T-helper 1 cell treated with Interleukin-12 subunit alpha and Interleukin-12 subunit beta and Interleukin-4 antibody, amounts not matched to agents 30 μg/mL and 1 μg/mL, for 36 hours (primary cell): ENCODE measurements at regions not wholly inside any gene's neighbourhood (a gene's known extent, or its start where the extent isn't known, plus 50 kb on each side); places are given as distances from the start of the nearest gene placed in this dataset.

ENCODE experiments used
- H3K27ac Mint-ChIP-seq: one replicate; pipeline ENCODE4 v1.8.0; 2021; ENCODE audit warnings: mild to moderate bottlenecking, mixed read lengths
- H3K27me3 Mint-ChIP-seq: one replicate; pipeline ENCODE4 v1.8.0; 2021; ENCODE audit warnings: low read depth, mixed read lengths
- H3K36me3 Mint-ChIP-seq: one replicate; pipeline ENCODE4 v1.8.0; 2021; ENCODE audit warnings: low read depth, mixed read lengths
- H3K4me1 Mint-ChIP-seq: one replicate; pipeline ENCODE4 v1.8.0; 2021; ENCODE audit warnings: low read depth, mixed read lengths
- H3K4me3 Mint-ChIP-seq: one replicate; pipeline ENCODE4 v1.8.0; 2021; ENCODE audit warnings: mild to moderate bottlenecking, moderate library complexity, mixed read lengths
- H3K9me3 Mint-ChIP-seq: one replicate; pipeline ENCODE4 v1.8.0; 2021; ENCODE audit warnings: mixed read lengths

DNA sequence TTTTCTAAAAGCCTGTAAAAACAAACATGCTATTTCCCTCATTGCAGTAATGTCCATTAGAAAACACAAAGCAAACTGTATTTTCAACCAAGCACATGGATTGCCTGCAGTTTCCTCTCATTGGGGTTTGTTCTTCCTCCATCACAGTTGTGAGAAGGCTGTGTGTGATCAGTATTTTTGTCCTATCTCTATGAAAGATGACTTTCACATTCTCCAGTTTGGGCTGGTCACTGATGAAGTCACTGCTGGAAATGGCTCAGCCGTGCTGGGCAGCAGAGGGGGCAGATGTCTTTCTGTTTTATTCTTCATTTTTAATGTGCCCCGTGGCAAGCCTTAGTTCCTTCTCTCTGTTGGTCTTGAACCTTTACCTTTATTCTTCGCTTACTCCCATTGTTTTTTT lies 288.9 kb upstream of the MPDZ start:
- H3K27me3 Mint-ChIP-seq: peaks cover 6% of the 10 kb centered on the region
- H3K9me3 Mint-ChIP-seq: no peaks in the 10 kb centered on the region
- no peaks in the 10 kb centered on the region for H3K36me3 Mint-ChIP-seq
- H3K27ac Mint-ChIP-seq: no peak overlapping the region
- H3K4me1 Mint-ChIP-seq: peaks cover 5% of the 10 kb centered on the region
- peak overlapping the region; percentile 4 for H3K4me3 Mint-ChIP-seq

DNA sequence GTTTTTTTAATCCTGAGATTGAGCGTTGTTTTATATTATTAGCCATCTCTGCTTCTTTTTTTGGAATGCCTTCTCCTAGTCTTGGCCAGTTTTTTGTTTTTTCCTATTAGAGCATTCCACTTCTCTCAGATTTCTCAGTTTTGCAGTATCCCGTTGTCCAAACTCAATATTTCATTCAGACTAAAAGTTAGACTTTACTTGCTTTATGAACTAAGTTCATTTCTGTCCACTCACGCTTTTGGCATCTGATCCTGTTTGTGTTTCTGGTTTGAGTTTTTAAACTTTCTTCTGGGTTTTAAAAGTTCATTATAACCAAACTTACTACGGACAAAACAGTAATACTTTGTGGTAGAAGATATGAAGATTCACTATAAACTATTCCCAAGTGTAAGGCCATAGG lies 288.3 kb upstream of the MPDZ start:
- Mint-ChIP-seq H3K36me3 (no peaks in the 10 kb centered on the region), H3K27ac (no peak overlapping the region), H3K27me3 (peaks cover 6% of the 10 kb centered on the region), H3K9me3 (no peaks in the 10 kb centered on the region), H3K4me1 (peaks cover 5% of the 10 kb centered on the region), H3K4me3 (no peak overlapping the region)

GRCh38 chr9:13557746-13558145 lies 278.3 kb upstream of the MPDZ start:
- H3K4me1 Mint-ChIP-seq: no peaks in the 10 kb centered on the region
- peaks cover 4% of the 10 kb centered on the region for H3K9me3 Mint-ChIP-seq
- H3K27me3 Mint-ChIP-seq: no peaks in the 10 kb centered on the region
- no peak overlapping the region for H3K27ac Mint-ChIP-seq
- H3K4me3 Mint-ChIP-seq: no peak overlapping the region
- H3K36me3 Mint-ChIP-seq: no peaks in the 10 kb centered on the region

DNA sequence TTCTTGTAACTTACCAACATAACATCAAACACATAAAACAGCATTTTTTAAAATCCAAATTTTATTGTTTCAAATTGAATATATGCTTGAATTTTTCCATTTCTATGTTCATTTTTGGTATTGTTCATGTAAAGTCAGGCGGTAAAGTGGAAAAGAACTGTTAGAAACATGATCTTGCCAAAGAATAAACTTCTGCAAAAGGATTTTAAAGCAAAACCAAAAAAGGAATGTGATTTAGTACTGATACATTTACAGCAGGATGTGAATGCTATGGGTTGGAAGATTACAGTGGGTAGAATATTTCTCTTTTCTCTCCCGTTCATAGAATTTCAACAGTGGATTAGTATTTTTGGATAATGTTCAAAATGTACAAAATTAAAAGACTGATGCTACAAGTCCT lies 277.2 kb upstream of the MPDZ start:
- Mint-ChIP-seq H3K36me3 (no peaks in the 10 kb centered on the region), H3K4me3 (no peak overlapping the region), H3K4me1 (no peaks in the 10 kb centered on the region), H3K27me3 (no peaks in the 10 kb centered on the region), H3K9me3 (peaks cover 4% of the 10 kb centered on the region), H3K27ac (no peak overlapping the region)

GRCh38 chr9:13555989-13556500 lies 276.6 kb upstream of the MPDZ start:
- no peaks in the 10 kb centered on the region for H3K4me1 Mint-ChIP-seq
- no peaks in the 10 kb centered on the region for H3K36me3 Mint-ChIP-seq
- no peak overlapping the region for H3K27ac Mint-ChIP-seq
- H3K9me3 Mint-ChIP-seq: peaks cover 7% of the 10 kb centered on the region
- no peak overlapping the region for H3K4me3 Mint-ChIP-seq
- no peaks in the 10 kb centered on the region for H3K27me3 Mint-ChIP-seq

DNA sequence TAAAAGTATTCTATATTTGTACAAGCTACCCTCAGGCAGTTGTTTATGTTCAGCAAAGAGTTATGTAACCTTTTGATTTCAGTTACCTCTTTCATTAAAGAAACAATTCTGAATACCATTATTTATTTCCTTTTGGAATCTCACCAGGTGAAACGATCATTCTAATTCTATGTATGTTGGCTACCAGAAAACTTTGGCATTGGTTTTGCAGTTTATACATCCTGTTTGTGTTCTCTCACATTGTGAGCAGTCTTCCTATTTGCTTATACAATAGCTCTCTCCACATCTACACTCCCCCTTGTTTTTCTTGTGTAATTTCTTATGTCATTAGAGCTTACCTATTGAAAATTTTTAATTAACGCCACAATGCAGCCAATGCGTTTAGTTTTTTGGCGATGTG lies 276.0 kb upstream of the MPDZ start:
- Mint-ChIP-seq H3K4me1 (no peaks in the 10 kb centered on the region), H3K36me3 (no peaks in the 10 kb centered on the region), H3K27ac (no peak overlapping the region), H3K4me3 (no peak overlapping the region), H3K9me3 (peaks cover 9% of the 10 kb centered on the region), H3K27me3 (no peaks in the 10 kb centered on the region)

- H3K36me3 Mint-ChIP-seq: no peaks in the 10 kb centered on the region
- H3K4me1 Mint-ChIP-seq: no peaks in the 10 kb centered on the region
- H3K4me3 Mint-ChIP-seq: no peak overlapping the region
- H3K27me3 Mint-ChIP-seq: no peaks in the 10 kb centered on the region
- H3K27ac Mint-ChIP-seq: no peak overlapping the region
- H3K9me3 Mint-ChIP-seq: peaks cover 5% of the 10 kb centered on the region
Measured at GRCh38 chr9:13554626-13555025, 275.1 kb upstream of the MPDZ start.

GRCh38 chr9:13552606-13553215 lies 273.2 kb upstream of the MPDZ start:
- Mint-ChIP-seq H3K4me3 (no peak overlapping the region), H3K27me3 (no peaks in the 10 kb centered on the region), H3K27ac (no peak overlapping the region), H3K4me1 (no peaks in the 10 kb centered on the region), H3K36me3 (no peaks in the 10 kb centered on the region), H3K9me3 (peaks cover 5% of the 10 kb centered on the region)

DNA sequence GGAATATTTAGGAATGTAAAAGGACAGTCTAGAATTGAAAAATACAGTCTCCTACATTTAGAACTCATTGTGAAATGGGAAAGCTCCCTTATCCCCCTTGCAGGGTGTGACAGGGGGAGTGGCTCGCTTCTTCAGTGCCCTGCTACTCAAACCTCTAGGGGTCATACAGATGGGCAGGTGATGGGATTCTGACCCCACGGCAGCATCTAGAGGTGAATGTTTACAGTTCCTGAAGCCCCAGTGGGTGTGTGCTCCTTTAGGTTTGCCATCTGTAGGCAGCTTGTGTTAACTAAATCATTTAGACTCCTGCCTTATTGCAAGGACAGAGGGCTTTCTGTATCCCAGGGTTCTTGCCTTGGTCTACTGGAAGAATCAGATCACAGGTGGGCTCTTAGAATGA lies 271.0 kb upstream of the MPDZ start:
- H3K4me1 Mint-ChIP-seq: no peaks in the 10 kb centered on the region
- no peak overlapping the region for H3K4me3 Mint-ChIP-seq
- peaks cover 5% of the 10 kb centered on the region for H3K9me3 Mint-ChIP-seq
- no peak overlapping the region for H3K27ac Mint-ChIP-seq
- no peaks in the 10 kb centered on the region for H3K36me3 Mint-ChIP-seq
- H3K27me3 Mint-ChIP-seq: no peaks in the 10 kb centered on the region

DNA sequence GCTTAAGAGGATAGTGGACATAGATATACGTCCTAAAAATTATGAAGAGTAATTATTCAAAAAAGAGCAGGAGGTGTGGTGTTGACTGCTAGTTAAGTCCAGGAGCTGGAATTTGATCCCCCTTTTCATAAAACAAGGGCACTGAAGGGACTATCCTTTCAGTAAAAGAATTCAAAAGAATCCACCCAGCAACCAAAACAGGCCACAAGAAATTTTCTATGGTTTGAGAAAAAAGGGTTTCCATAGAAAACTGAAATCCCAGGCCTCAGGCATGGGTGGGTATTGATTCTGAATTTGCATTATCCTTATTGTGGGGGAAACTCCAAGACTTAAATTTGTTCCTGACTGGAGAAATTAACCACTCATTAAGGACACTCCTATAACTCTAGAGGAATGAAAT lies 269.0 kb upstream of the MPDZ start:
- no peak overlapping the region for H3K4me3 Mint-ChIP-seq
- no peaks in the 10 kb centered on the region for H3K4me1 Mint-ChIP-seq
- no peaks in the 10 kb centered on the region for H3K27me3 Mint-ChIP-seq
- peaks cover 5% of the 10 kb centered on the region for H3K9me3 Mint-ChIP-seq
- no peak overlapping the region for H3K27ac Mint-ChIP-seq
- H3K36me3 Mint-ChIP-seq: no peaks in the 10 kb centered on the region

DNA sequence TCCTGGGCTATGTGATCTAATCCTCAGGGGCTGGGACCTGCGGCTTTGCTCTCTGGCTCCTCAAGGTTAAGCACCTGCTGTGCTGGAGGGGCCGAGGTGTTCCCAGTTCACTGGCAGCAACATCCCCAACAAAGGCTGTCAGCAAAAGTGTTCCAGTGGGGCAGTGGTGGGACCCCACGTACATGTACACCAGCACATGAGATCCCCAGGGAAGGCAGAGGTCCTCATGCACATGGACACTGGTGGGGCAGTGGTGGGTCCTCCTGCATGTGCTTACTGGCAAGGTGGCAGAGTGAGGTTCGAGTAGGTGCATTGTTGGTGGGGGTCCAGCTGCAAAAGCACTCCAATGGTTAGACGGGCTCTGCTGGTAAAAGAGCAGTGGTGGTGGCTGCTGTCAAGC lies 255.6 kb upstream of the MPDZ start:
- no peaks in the 10 kb centered on the region for H3K4me1 Mint-ChIP-seq
- H3K4me3 Mint-ChIP-seq: no peak overlapping the region
- H3K36me3 Mint-ChIP-seq: no peaks in the 10 kb centered on the region
- H3K27me3 Mint-ChIP-seq: no peaks in the 10 kb centered on the region
- no peak overlapping the region for H3K27ac Mint-ChIP-seq
- peaks cover 5% of the 10 kb centered on the region for H3K9me3 Mint-ChIP-seq

DNA sequence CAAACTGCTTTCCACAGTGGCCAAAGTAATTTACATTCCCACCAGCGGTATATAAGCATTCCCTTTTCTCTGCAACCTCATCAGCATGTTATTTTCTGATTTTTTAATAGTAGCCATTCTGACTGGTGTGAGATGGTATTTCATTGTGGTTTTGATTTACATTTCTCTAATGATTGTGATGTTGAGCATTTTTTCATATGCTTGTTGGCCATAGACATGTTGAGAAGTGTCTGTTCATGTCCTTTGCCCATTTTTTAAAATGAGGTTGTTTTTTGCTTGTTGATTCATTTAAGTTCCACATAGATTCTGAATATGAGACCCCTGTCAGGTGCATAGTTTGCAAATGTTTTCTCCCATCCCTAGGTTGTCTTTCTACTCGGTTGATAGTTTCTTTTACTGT lies 254.5 kb upstream of the MPDZ start:
- H3K27me3 Mint-ChIP-seq: no peaks in the 10 kb centered on the region
- no peak overlapping the region for H3K4me3 Mint-ChIP-seq
- peaks cover 5% of the 10 kb centered on the region for H3K9me3 Mint-ChIP-seq
- no peaks in the 10 kb centered on the region for H3K36me3 Mint-ChIP-seq
- H3K27ac Mint-ChIP-seq: no peak overlapping the region
- no peaks in the 10 kb centered on the region for H3K4me1 Mint-ChIP-seq

DNA sequence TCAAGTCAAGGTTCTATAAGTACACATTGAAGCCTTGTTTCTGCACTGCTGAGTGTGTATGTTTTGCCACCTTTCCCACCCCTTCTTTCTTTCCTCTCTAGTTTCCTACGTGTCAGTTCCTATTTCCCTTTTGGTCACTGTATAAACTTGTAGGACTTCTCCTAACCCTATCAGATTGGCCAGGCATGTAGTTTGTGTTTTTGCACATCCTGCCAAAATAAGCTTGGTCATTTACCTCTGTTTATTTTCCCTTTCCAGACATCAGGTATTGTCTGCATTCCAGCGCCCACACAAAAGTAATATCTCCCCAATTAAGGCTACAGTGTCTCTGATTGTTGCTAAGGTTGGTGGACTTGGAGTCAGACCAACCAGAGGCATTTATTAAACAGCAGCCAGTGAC lies 252.9 kb upstream of the MPDZ start:
- H3K9me3 Mint-ChIP-seq: peaks cover 5% of the 10 kb centered on the region
- no peak overlapping the region for H3K27ac Mint-ChIP-seq
- H3K36me3 Mint-ChIP-seq: no peaks in the 10 kb centered on the region
- H3K27me3 Mint-ChIP-seq: no peaks in the 10 kb centered on the region
- no peak overlapping the region for H3K4me3 Mint-ChIP-seq
- H3K4me1 Mint-ChIP-seq: no peaks in the 10 kb centered on the region

GRCh38 chr9:13529321-13530104 lies 250.0 kb upstream of the MPDZ start:
- Mint-ChIP-seq H3K27me3 (no peaks in the 10 kb centered on the region), H3K4me1 (no peaks in the 10 kb centered on the region)

GRCh38 chr9:13524245-13524644 lies 244.8 kb upstream of the MPDZ start:
- Mint-ChIP-seq H3K36me3 (no peaks in the 10 kb centered on the region), H3K9me3 (no peaks in the 10 kb centered on the region), H3K4me1 (no peaks in the 10 kb centered on the region), H3K27me3 (no peaks in the 10 kb centered on the region), H3K4me3 (no peak overlapping the region), H3K27ac (no peak overlapping the region)

More at GRCh38 chr9:13529321-13530104, 250.0 kb upstream of the MPDZ start:
- Mint-ChIP-seq H3K9me3 (peaks cover 5% of the 10 kb centered on the region), H3K4me3 (no peak overlapping the region), H3K27ac (no peak overlapping the region), H3K36me3 (no peaks in the 10 kb centered on the region)
